GM12872 (cell line): ENCODE measurements at regions not wholly inside any gene's neighbourhood (a gene's known extent, or its start where the extent isn't known, plus 50 kb on each side); places are given as distances from the start of the nearest gene placed in this dataset.

Source experiments
- CTCF ChIP-seq: IDR thresholded peaks from 3 replicates; pipeline ENCODE4 v1.5.1; 2011; ENCODE audit warnings: low read depth, mild to moderate bottlenecking, low read length, moderate library complexity; ENCODE audit not compliant: insufficient read depth

- TF ChIP-seq CTCF = no peak
Observed at GRCh38 chr4:158067646-158068045, 105.2 kb downstream of the GASK1B start.

- TF ChIP-seq CTCF = no peak
Observed at GRCh38 chr4:158065603-158066002, 107.2 kb downstream of the GASK1B start.

GRCh38 chr4:158065176-158065575 lies 107.6 kb downstream of the GASK1B start:
- no peak for TF ChIP-seq CTCF

- TF ChIP-seq CTCF = no peak
Observed at GRCh38 chr4:158056689-158057245, 116.1 kb downstream of the GASK1B start.

- TF ChIP-seq CTCF = no peak
Observed at GRCh38 chr4:158055668-158056067, 117.2 kb downstream of the GASK1B start.

GRCh38 chr4:158053801-158054200 lies 119.0 kb downstream of the GASK1B start:
- TF ChIP-seq CTCF = no peak

GRCh38 chr4:158053086-158053485 lies 119.7 kb downstream of the GASK1B start:
- TF ChIP-seq CTCF = no peak
